A549 (cell line): ENCODE measurements at regions not wholly inside any gene's neighbourhood (a gene's known extent, or its start where the extent isn't known, plus 50 kb on each side); places are given as distances from the start of the nearest gene placed in this dataset.

Experiments used
- ATAC-seq, 2 experiments: fragments of 200-7000 bp in 1 of 2; fragments of >200 bp in 1 of 2; cut with Nextera tagmentation in 1 of 2; cut with Tn5 transposase in 1 of 2; 3 replicates each; pipeline versions ENCODE4 v1.8.0 to v1.9.1; 2018 to 2020; ENCODE audit warnings: mild to moderate bottlenecking in 1 of 2, moderate library complexity in 1 of 2
- CTCF ChIA-PET: fragments of 300-600 bp; sonication (Branson Sonifier 250); formaldehyde crosslinking; extraction: SDS; loops from one replicate; lab custom pipeline; 2021; ENCODE audit warnings: antibody characterized with exemption, inconsistent platforms; lab: Yijun Ruan, JAX
- POLR2A ChIA-PET: fragments of 350-600 bp; formaldehyde crosslinking; extraction: SDS; loops from one replicate; lab custom pipeline; 2021; ENCODE audit warnings: antibody characterized with exemption, inconsistent platforms; lab: Yijun Ruan, JAX
- DNase-seq, 2 experiments: peaks; one replicate each; pipeline versions ENCODE4 v3.0.0 to v3.0.0-alpha.2; 2011 to 2016; ENCODE audit warnings: low read depth in 1 of 2, low spot score in 1 of 2
- FAIRE-seq: peaks from 2 replicates; lab custom pipeline; 2011; peaks lifted over from hg19 to GRCh38; lab: Jason Lieb, UNC
- H3K27ac ChIP-seq, 2 experiments: fragments of >200 bp; sonication (Bioruptor Twin); formaldehyde crosslinking; 3 replicates each; pipeline ENCODE4 v1.5.1; 2016 to 2017
- H3K4me1 ChIP-seq: fragments of >200 bp; sonication (Bioruptor Twin); formaldehyde crosslinking; 3 replicates; pipeline ENCODE4 v1.6.1; 2016
- H3K4me2 ChIP-seq: fragments of >200 bp; sonication (Bioruptor Twin); formaldehyde crosslinking; 3 replicates; pipeline ENCODE4 v1.6.1; 2016
- H3K4me3 ChIP-seq: fragments of >200 bp; sonication (Bioruptor Twin); formaldehyde crosslinking; 3 replicates; pipeline ENCODE4 v1.5.1; 2016
- H3K9me3 ChIP-seq: fragments of >200 bp; sonication (Bioruptor Twin); formaldehyde crosslinking; 3 replicates; pipeline ENCODE4 v1.6.1; 2016
- ATOH8 ChIP-seq: fragments of 250-450 bp; sonication (Bioruptor Pico); IDR thresholded peaks from 2 replicates; pipeline ENCODE4 v1.5.0; 2020; ENCODE audit warnings: low read depth, mild to moderate bottlenecking, moderate library complexity
- BCL3 ChIP-seq: fragments of >200 bp; sonication (Bioruptor Twin); formaldehyde crosslinking; IDR thresholded peaks from 3 replicates; pipeline ENCODE4 v1.6.1; 2016
- BHLHE40 ChIP-seq: IDR thresholded peaks from 2 replicates; pipeline ENCODE4 v1.6.1; 2012; ENCODE audit warnings: low read depth, low read length, inconsistent platforms
- CBX8 ChIP-seq: fragments of 200-600 bp; sonication (generic); IDR thresholded peaks from 2 replicates; pipeline ENCODE4 v1.6.1; 2016
- CHD2 ChIP-seq: fragments of 150-350 bp; IDR thresholded peaks from 2 replicates; pipeline ENCODE4 v1.6.1; 2014; ENCODE audit warnings: low read length; ENCODE audit not compliant: partially characterized antibody
- ESRRA ChIP-seq: fragments of 150-350 bp; IDR thresholded peaks from 2 replicates; pipeline ENCODE4 v1.6.1; 2014; ENCODE audit warnings: mild to moderate bottlenecking, low read length, borderline replicate concordance
- FOSB ChIP-seq: fragments of 250-450 bp; sonication (Bioruptor Pico); IDR thresholded peaks from 2 replicates; pipeline ENCODE4 v1.5.0; 2020; ENCODE audit warnings: mild to moderate bottlenecking, moderate library complexity
- FOSL2 ChIP-seq, 2 experiments: fragments of 450-650 bp in 1 of 2; fragments of >200 bp in 1 of 2; sonication (Bioruptor Twin) in 1 of 2; formaldehyde crosslinking; IDR thresholded peaks; 2 replicates each; pipeline versions ENCODE4 v1.5.0 to v1.6.1; 2016 to 2020; ENCODE audit warnings: mild to moderate bottlenecking in 1 of 2, moderate library complexity in 1 of 2
- GATA3 ChIP-seq: IDR thresholded peaks from 2 replicates; pipeline ENCODE4 v1.6.1; 2012; ENCODE audit warnings: borderline replicate concordance
- HES2 ChIP-seq: fragments of >200 bp; sonication (Bioruptor Twin); formaldehyde crosslinking; IDR thresholded peaks from 2 replicates; pipeline ENCODE4 v1.6.1; 2016
- HOXB5 ChIP-seq: fragments of 250-450 bp; sonication (Bioruptor Pico); IDR thresholded peaks from 2 replicates; pipeline ENCODE4 v1.5.0; 2020; ENCODE audit warnings: mild to moderate bottlenecking, moderate library complexity
- KDM1A ChIP-seq: fragments of 200-600 bp; sonication (generic); IDR thresholded peaks from 2 replicates; pipeline ENCODE4 v1.6.1; 2016; ENCODE audit warnings: low read depth, mild to moderate bottlenecking
- KDM5A ChIP-seq: fragments of 200-600 bp; sonication (generic); IDR thresholded peaks from 2 replicates; pipeline ENCODE4 v1.6.1; 2016; ENCODE audit warnings: antibody characterized with exemption, mild to moderate bottlenecking
- MAFK ChIP-seq: fragments of 450-650 bp; IDR thresholded peaks from 2 replicates; pipeline ENCODE4 v1.6.1; 2014; ENCODE audit not compliant: partially characterized antibody
- MYC ChIP-seq: IDR thresholded peaks from 2 replicates; pipeline ENCODE4 v1.6.1; 2012; ENCODE audit warnings: mild to moderate bottlenecking, inconsistent platforms, low read length, improper control_type of control experiment, borderline replicate concordance
- NPAS2 ChIP-seq: fragments of 250-450 bp; sonication (Bioruptor Pico); IDR thresholded peaks from 2 replicates; pipeline ENCODE4 v1.8.0; 2022; ENCODE audit warnings: mild to moderate bottlenecking, moderate library complexity, borderline replicate concordance
- NR3C1 ChIP-seq: fragments of >200 bp; sonication (Bioruptor Twin); formaldehyde crosslinking; IDR thresholded peaks from 3 replicates; pipeline ENCODE4 v1.6.1; 2017
- PHF8 ChIP-seq: fragments of 200-600 bp; sonication (generic); IDR thresholded peaks from 2 replicates; pipeline ENCODE4 v1.6.1; 2016; ENCODE audit warnings: low read depth, mild to moderate bottlenecking, antibody characterized with exemption, moderate library complexity, borderline replicate concordance
- RAD21 ChIP-seq, 2 experiments: fragments of >200 bp in 1 of 2; sonication (Bioruptor Twin) in 1 of 2; formaldehyde crosslinking in 1 of 2; IDR thresholded peaks in 1 of 2; conservative IDR thresholded peaks in 1 of 2; 2 replicates in 1 of 2; 3 replicates in 1 of 2; pipeline ENCODE4 v1.6.1; 2012 to 2018; ENCODE audit warnings: inconsistent platforms in 1 of 2
- RARB ChIP-seq: fragments of 250-450 bp; sonication (Bioruptor Pico); IDR thresholded peaks from 2 replicates; pipeline ENCODE4 v1.8.0; 2021; ENCODE audit warnings: mild to moderate bottlenecking, moderate library complexity
- REST ChIP-seq: fragments of 200-600 bp; sonication (generic); IDR thresholded peaks from 2 replicates; pipeline ENCODE4 v1.6.1; 2016; ENCODE audit warnings: antibody characterized with exemption, mild to moderate bottlenecking, moderate library complexity
- RFX5 ChIP-seq: fragments of 450-650 bp; IDR thresholded peaks from 2 replicates; pipeline ENCODE4 v1.7.1; 2014; ENCODE audit warnings: antibody characterized with exemption, mild to moderate bottlenecking, moderate library complexity
- SMC3 ChIP-seq: fragments of >200 bp; sonication (Bioruptor Twin); formaldehyde crosslinking; IDR thresholded peaks from 3 replicates; pipeline ENCODE4 v1.6.1; 2018; ENCODE audit warnings: inconsistent platforms
- SREBF2 ChIP-seq: fragments of 450-650 bp; IDR thresholded peaks from 2 replicates; pipeline ENCODE4 v1.6.1; 2014; ENCODE audit warnings: mild to moderate bottlenecking, moderate library complexity
- TP53 ChIP-seq: fragments of 250-450 bp; sonication (Bioruptor Pico); IDR thresholded peaks from 2 replicates; pipeline ENCODE4 v1.5.0; 2021; ENCODE audit warnings: mild to moderate bottlenecking, moderate library complexity
- whole genome bisulfite sequencing: methylation state at CpG from one replicate; pipeline ENCODE4 v1.1.6; 2017; ENCODE audit errors: missing lambda C conversion rate; 5-methylcytosine and 5-hydroxymethylcytosine counted together

- H3K4me2 ChIP-seq: no peak overlapping the region
- TF ChIP-seq FOSL2 (IDR thresholded peaks at IDR 0.05) (no peak), FOSL2 (CRISPR knock-in tag; IDR thresholded peaks at IDR 0.05) (no peak), ATOH8 (CRISPR knock-in tag) (no peak), FOSB (no peak), ESRRA (no peak), SREBF2 (no peak), KDM1A (no peak), HOXB5 (CRISPR knock-in tag) (no peak), BHLHE40 (no peak), RARB (no peak), RAD21 (conservative IDR thresholded peaks at IDR 0.05 in 1 of 2, IDR thresholded peaks at IDR 0.05 in 1 of 2) (no peak), SMC3 (no peak), PHF8 (no peak), RFX5 (no peak), HES2 (no peak), GATA3 (no peak), REST (no peak), TP53 (CRISPR knock-in tag) (no peak), CBX8 (no peak)
- no peaks in the 10 kb centered on the region for H3K9me3 ChIP-seq
- CTCF ChIA-PET: no interaction called here
- DNase-seq (no peak), FAIRE-seq (no peak), ATAC-seq (no peak)
- no peak overlapping the region for H3K4me3 ChIP-seq
- no peaks in the 10 kb centered on the region for H3K4me1 ChIP-seq
- POLR2A ChIA-PET: no interaction called here
- 12% methylated on average over 3 of the region's 3 CpGs for WGBS
- H3K27ac ChIP-seq: no peak overlapping the region
Observed at GRCh38 chr11:115065314-115065713, 387.0 kb downstream of the NXPE2 start.

GRCh38 chr11:115065830-115066664 lies 387.7 kb downstream of the NXPE2 start:
- H3K4me1 ChIP-seq: no peaks in the 10 kb centered on the region
- H3K27ac ChIP-seq: no peak overlapping the region
- ATAC-seq (no peak), DNase-seq (no peak), FAIRE-seq (no peak)
- H3K4me2 ChIP-seq: no peak overlapping the region
- H3K4me3 ChIP-seq: no peak overlapping the region
- H3K9me3 ChIP-seq: no peaks in the 10 kb centered on the region
- TF ChIP-seq MYC: no peak
- TF ChIP-seq BCL3: no peak
- TF ChIP-seq RFX5: no peak
- TF ChIP-seq KDM5A: no peak
- TF ChIP-seq NPAS2 (CRISPR knock-in tag): no peak
- TF ChIP-seq MAFK: no peak
- no peak for TF ChIP-seq NR3C1
- TF ChIP-seq CHD2: no peak
- no peak for TF ChIP-seq SMC3
- CTCF ChIA-PET: no interaction called here
- POLR2A ChIA-PET: no interaction called here
- WGBS: 39% methylated on average over 5 of the region's 9 CpGs
